Sigmoid colon (tissue), 4 donors: ENCODE measurements at regions not wholly inside any gene's neighbourhood (a gene's known extent, or its start where the extent isn't known, plus 50 kb on each side); places are given as distances from the start of the nearest gene placed in this dataset.

ENCODE experiments used
- CTCF ChIP-seq, 4 experiments: fragments of 450-650 bp in 3 of 4; fragments of 200-600 bp in 1 of 4; IDR thresholded peaks; one replicate each; pipeline ENCODE4 v1.5.1; 2016 to 2019; ENCODE audit warnings: antibody characterized with exemption in 4 of 4, mild to moderate bottlenecking in 3 of 4, moderate library complexity in 2 of 4
- POLR2AphosphoS5 ChIP-seq, 4 donors: sonication (generic); formaldehyde crosslinking; IDR thresholded peaks; one replicate each; pipeline ENCODE4 v1.6.1; 2017; ENCODE audit warnings: antibody characterized with exemption in 4 of 4

GRCh38 chr4:26080870-26081628 lies 167.0 kb downstream of the SMIM20 start:
- no peak for TF ChIP-seq POLR2AphosphoS5 (IDR thresholded peaks at IDR 0.05)
- TF ChIP-seq CTCF (IDR thresholded peaks at IDR 0.05), result no peak
